SK-N-SH (cell line): ENCODE measurements at regions not wholly inside any gene's neighbourhood (a gene's known extent, or its start where the extent isn't known, plus 50 kb on each side); places are given as distances from the start of the nearest gene placed in this dataset.

Experiments
- GATA2 ChIP-seq: sonication (generic); formaldehyde crosslinking; IDR thresholded peaks from 2 replicates; pipeline ENCODE4 v1.5.0; 2020; ENCODE audit warnings: mild to moderate bottlenecking, missing genetic modification reagents
- MEF2A ChIP-seq: IDR thresholded peaks from 2 replicates; pipeline ENCODE4 v1.4.0; 2012; ENCODE audit warnings: low read depth, borderline replicate concordance
- MXI1 ChIP-seq: IDR thresholded peaks from 2 replicates; pipeline ENCODE4 v1.6.1; 2012; ENCODE audit warnings: mild to moderate bottlenecking, low read depth, low read length, improper control_type of control experiment
- POLR2AphosphoS5 ChIP-seq: IDR thresholded peaks from 2 replicates; pipeline ENCODE4 v1.6.1; 2012; ENCODE audit warnings: low read depth, low read length
- RAD21 ChIP-seq: IDR thresholded peaks from 2 replicates; pipeline ENCODE4 v1.6.1; 2012; ENCODE audit warnings: mild to moderate bottlenecking, low read length
- RCOR1 ChIP-seq: fragments of 150-350 bp; IDR thresholded peaks from 2 replicates; pipeline ENCODE4 v1.6.1; 2017; ENCODE audit warnings: antibody characterized with exemption, low read length
- RFX5 ChIP-seq: IDR thresholded peaks from 2 replicates; pipeline ENCODE4 v1.6.1; 2012; ENCODE audit warnings: mild to moderate bottlenecking, improper control_type of control experiment, low read length
- SMC3 ChIP-seq: IDR thresholded peaks from 2 replicates; pipeline ENCODE4 v1.6.1; 2012; ENCODE audit warnings: low read depth, low read length, improper control_type of control experiment
- TAF1 ChIP-seq: IDR thresholded peaks from 2 replicates; pipeline ENCODE4 v1.6.1; 2012; ENCODE audit warnings: low read depth, mild to moderate bottlenecking, low read length, moderate library complexity, borderline replicate concordance
- TF ChIP-seq, protein P1 (sequence below): fragments of 200-600 bp; sonication (generic); IDR thresholded peaks from 2 replicates; pipeline ENCODE4 v1.6.1; 2017; ENCODE audit warnings: antibody characterized with exemption, mild to moderate bottlenecking, moderate library complexity
- TF ChIP-seq, protein P2 (sequence below): fragments of 150-350 bp; IDR thresholded peaks from 2 replicates; pipeline ENCODE4 v1.6.1; 2017; ENCODE audit warnings: antibody characterized with exemption, low read length, low read depth, borderline replicate concordance
- TF ChIP-seq, protein P3 (sequence below): IDR thresholded peaks from 2 replicates; pipeline ENCODE4 v1.4.0; 2012; ENCODE audit warnings: low read depth

DNA sequence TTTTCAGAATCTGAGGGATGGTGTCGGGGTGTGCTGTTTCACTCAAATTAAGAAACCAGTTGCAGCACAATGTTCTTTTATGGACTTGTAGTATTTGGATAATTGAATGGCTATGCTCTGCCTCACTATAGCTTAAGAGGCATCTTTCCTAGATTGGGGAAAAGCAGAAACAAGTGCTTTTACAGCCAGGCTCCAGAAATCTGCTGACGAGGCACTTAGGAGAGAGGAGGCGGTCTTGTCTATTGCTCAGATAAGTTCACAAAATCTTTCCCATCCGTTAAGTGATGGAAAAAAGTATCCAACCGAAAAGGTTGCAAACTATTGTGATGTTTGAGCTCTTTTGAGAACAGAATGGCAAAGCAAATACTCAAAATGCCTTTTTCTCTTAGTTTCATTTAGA is 336.1 kb upstream of the RARB start:
- TF ChIP-seq, protein P1, sequence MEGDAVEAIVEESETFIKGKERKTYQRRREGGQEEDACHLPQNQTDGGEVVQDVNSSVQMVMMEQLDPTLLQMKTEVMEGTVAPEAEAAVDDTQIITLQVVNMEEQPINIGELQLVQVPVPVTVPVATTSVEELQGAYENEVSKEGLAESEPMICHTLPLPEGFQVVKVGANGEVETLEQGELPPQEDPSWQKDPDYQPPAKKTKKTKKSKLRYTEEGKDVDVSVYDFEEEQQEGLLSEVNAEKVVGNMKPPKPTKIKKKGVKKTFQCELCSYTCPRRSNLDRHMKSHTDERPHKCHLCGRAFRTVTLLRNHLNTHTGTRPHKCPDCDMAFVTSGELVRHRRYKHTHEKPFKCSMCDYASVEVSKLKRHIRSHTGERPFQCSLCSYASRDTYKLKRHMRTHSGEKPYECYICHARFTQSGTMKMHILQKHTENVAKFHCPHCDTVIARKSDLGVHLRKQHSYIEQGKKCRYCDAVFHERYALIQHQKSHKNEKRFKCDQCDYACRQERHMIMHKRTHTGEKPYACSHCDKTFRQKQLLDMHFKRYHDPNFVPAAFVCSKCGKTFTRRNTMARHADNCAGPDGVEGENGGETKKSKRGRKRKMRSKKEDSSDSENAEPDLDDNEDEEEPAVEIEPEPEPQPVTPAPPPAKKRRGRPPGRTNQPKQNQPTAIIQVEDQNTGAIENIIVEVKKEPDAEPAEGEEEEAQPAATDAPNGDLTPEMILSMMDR = no peak
- no peak for TF ChIP-seq RFX5
- TF ChIP-seq MXI1 = no peak
- TF ChIP-seq, protein P2, sequence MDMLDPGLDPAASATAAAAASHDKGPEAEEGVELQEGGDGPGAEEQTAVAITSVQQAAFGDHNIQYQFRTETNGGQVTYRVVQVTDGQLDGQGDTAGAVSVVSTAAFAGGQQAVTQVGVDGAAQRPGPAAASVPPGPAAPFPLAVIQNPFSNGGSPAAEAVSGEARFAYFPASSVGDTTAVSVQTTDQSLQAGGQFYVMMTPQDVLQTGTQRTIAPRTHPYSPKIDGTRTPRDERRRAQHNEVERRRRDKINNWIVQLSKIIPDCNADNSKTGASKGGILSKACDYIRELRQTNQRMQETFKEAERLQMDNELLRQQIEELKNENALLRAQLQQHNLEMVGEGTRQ = no peak
- no peak for TF ChIP-seq POLR2AphosphoS5
- no peak for TF ChIP-seq TAF1
- TF ChIP-seq, protein P3, sequence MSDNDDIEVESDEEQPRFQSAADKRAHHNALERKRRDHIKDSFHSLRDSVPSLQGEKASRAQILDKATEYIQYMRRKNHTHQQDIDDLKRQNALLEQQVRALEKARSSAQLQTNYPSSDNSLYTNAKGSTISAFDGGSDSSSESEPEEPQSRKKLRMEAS = no peak
- no peak for TF ChIP-seq MEF2A
- TF ChIP-seq RAD21 = no peak
- TF ChIP-seq SMC3 = no peak
- no peak for TF ChIP-seq RCOR1
- TF ChIP-seq GATA2 (CRISPR knock-in tag) = no peak
